NCI-H446 treated with DMSO at 0.1 percent for 48 hours (cell line): ENCODE measurements at regions not wholly inside any gene's neighbourhood (a gene's known extent, or its start where the extent isn't known, plus 50 kb on each side); places are given as distances from the start of the nearest gene placed in this dataset.

Source experiments
- DNase-seq: peaks from one replicate; lab custom pipeline; 2025; lab: John Stamatoyannopoulos, UW

GRCh38 chr7:125664625-125665024 is 735.0 kb upstream of the POT1 start:
- DNase-seq, result no peak

- DNase-seq, result no peak
Measured at GRCh38 chr7:125663961-125664360, 734.3 kb upstream of the POT1 start.

DNA sequence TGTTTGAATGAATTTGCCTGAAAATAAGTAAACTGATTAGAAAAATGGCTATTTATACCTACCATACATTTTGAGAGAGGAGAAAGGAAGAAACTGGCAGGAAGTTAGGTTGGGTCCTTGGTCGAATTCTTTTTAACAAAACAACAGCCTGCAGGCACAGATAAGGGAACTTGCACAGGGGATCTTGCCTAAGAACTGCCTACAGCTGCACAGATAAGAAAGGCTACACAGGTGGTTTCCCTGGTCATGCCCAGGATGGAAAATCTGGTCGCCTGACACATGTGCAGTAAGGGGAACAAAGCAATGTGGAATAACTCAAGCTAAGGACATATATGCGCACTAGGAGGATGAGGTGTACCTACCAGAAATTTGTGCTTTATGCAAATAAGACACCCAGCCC is 732.1 kb upstream of the POT1 start:
- no peak for DNase-seq

DNA sequence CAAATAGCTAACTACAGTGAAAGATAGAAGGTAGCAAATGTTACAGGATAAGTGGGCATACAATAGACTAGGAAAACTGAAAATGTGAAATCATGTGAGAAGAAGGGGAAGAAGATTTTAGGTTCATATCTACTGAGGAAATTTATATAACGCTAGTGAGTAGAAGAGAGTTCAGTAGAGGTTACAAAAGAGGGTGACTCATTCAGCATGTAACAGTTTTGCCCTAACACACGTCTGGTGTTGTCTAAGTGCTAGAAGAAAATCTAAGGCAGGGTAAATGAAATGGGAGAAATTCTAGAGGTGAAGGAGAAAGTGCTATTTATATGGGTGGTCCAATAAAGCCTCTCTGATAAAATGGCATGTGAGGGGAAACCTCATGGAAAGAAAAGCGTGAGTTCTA is 731.4 kb upstream of the POT1 start:
- DNase-seq, result no peak

DNA sequence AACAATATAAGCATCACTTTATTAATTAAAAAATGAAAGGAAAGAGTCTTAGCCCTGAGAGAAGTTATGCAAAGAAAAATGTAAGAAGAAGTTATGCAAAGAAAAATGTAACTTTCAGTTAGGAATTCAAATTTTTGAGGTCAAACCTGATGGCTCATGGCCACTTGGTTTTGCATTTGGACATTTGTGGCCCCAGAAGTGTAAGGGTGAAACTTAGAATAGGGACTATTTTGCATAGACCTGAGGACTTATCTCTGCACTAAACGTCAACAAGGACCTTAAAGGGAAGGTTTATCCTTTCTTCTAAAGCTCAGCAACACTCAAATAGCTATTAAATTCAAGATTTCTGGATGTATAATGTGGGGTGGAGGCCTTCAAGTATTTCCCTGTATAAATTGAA is 724.5 kb upstream of the POT1 start:
- no peak for DNase-seq

- no peak for DNase-seq
Measured at GRCh38 chr7:125651823-125652528, 722.4 kb upstream of the POT1 start.

GRCh38 chr7:125648543-125648942 is 718.9 kb upstream of the POT1 start:
- DNase-seq, result no peak

GRCh38 chr7:125645770-125646169 is 716.1 kb upstream of the POT1 start:
- no peak for DNase-seq

DNA sequence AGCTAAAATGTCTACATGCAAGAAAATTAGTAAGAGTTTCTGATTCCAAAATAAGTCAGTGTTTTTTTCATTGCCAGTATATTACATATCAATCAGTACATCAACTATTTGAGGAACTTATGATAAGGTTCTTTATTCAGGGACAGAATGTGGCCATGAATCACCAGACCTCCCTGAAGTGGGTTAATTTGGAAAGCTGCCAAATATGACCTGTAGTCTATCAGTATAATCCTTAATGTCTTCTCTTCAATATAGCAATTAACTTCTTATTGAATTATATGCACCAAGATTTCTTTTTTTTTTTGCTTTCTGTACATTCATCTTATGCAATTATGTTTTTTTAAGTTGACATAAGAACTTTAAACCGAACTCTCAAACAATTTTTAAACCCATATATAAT is 714.5 kb upstream of the POT1 start:
- no peak for DNase-seq

- no peak for DNase-seq
Measured at GRCh38 chr7:125643302-125643701, 713.7 kb upstream of the POT1 start.

- no peak for DNase-seq
Measured at GRCh38 chr7:125641884-125642283, 712.3 kb upstream of the POT1 start.

DNA sequence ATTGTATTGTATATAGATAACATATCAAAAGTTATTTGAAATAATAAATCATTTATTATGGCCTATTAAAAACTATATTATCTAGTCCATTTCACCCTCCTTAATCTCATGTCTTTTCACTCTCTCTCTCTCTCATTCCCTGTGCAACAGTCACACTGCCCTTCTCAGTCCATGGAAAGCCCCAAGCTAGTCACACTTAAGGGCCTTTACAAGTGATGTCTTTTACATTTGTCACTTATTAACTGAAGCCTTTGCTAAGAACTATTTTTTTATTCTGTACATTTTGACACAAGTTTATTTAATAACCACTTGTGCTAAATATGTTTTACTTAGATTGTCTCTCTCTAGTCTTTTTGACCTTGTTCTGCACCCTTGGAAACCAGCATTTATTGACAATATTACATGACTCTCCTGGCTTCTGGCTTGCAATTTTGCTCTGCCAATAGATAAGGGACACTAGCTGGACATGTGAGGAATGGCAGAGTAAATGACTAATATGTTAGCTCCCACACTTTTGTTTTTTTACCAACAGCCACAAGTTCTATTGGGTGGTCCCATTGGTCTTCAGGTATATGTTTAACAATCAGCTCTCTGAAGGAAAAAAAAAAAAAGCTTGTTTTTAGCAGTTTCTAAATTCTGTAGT is 706.8 kb upstream of the POT1 start:
- no peak for DNase-seq

DNA sequence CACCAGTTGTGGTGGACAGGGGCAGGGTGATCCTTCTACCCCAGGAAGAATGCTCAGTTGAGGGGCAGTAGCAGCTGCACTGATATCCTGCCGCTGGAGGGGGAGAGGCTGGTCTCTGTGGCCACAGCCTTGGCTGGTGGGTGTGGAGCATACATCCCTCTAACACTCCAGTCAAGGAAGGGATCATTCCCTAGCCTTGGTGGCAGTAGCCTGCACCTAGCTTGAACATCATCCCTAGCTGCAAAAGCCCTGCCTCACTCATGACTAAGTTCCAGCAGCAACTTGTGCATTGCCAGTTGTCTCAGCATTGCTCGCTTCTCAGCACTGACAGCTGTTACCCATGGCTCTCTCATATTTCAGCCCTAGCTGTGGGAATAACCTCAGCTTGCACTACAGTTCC is 688.9 kb upstream of the POT1 start:
- no peak for DNase-seq

DNA sequence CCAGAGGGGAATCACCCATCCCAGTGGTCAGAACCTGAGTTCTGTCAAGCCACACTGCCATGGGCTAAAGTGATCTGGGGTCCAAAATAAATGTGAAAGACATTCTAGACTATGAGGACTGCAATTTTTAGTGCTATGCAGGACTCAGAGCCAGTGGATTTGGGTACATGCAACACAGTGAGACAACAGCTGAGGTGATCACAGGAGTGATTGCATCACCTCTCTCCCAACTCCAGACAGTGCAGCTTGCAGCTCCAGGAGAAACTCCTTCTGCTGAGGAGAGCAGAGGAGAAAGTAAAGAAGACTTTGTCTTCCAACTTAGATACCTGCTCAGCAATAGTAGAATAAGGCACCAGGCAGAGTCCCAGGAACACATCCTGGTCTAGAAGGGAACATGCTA is 682.0 kb upstream of the POT1 start:
- DNase-seq, result no peak

- no peak for DNase-seq
Measured at GRCh38 chr7:125606671-125607070, 677.0 kb upstream of the POT1 start.

- DNase-seq, result no peak
Measured at GRCh38 chr7:125605241-125605640, 675.6 kb upstream of the POT1 start.

DNA sequence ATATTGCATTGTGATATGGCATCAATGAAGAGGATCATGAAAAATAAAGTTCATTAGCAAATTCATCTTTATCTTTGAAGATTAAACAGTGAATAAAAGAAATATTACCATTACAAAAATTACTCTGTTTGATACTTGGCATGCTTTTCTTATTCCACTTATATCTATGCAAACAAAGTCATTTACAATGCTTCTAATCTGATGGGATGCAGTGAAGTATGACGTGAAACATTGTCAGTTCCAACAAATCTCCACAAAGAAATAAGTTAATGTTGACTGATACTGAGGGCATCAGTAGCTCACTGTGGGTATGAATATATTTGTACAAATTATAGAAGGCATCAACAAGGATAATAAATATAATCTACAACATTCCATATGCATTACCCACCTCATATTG is 672.8 kb upstream of the POT1 start:
- DNase-seq, result no peak

DNA sequence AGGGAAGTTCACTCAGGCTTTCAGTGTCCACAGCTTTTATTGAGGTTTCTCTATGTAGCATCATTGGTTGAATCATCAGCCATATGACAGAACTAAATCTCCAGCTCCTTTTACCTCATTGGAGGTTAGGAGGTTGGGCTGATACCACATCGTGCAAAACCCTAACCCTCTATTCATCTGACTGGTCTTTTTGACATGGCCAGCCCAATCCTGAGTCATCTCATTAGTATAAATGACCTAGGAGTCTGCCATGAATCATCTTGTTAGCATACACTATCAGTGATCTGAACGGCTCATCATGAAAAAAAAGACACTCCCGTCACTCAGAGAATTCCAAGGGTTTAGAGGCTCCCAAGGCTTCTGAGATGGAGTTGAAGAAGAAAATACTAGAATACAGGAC is 669.8 kb upstream of the POT1 start:
- DNase-seq, result no peak

- no peak for DNase-seq
Measured at GRCh38 chr7:125592331-125592730, 662.7 kb upstream of the POT1 start.

DNA sequence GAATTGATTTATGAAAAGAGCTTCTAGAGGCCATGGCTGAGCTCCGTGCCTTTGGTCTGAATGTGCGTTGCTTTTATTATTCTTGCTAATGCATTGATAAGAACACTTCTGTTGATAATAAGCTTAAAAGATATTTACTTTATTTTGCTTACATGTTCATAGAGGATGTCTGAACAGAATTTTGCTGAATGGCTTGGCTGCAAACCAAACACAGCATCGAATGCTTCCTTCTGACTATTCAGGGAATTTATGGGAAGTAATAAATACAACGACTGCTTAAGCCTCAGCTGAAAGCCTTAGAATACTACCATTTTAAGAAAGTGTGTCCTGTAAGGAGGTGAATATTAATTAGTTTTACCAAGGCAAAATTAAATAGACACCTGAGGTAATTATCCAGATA is 643.5 kb upstream of the POT1 start:
- no peak for DNase-seq

DNA sequence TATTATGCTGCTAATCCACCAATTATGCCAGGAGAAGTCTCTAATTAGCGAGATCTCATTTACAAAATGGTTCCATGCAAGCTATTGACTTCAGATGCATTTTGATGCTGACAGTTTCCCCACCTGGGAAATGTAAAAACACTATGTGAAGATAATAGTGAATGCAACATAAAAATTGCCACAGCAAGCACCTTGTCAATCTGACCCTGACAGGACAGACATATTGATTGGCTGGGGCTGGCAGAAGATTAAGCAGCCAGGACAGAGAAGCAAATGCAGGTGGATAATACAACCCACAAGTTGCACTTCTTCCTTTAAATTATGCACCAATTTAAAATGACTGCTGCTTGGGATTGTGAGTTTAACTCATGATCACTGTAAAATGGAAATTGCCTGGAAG is 642.8 kb upstream of the POT1 start:
- no peak for DNase-seq

- no peak for DNase-seq
Measured at GRCh38 chr7:125568799-125569198, 639.2 kb upstream of the POT1 start.

GRCh38 chr7:125567686-125568085 is 638.1 kb upstream of the POT1 start:
- peak; percentile 93 for DNase-seq

DNA sequence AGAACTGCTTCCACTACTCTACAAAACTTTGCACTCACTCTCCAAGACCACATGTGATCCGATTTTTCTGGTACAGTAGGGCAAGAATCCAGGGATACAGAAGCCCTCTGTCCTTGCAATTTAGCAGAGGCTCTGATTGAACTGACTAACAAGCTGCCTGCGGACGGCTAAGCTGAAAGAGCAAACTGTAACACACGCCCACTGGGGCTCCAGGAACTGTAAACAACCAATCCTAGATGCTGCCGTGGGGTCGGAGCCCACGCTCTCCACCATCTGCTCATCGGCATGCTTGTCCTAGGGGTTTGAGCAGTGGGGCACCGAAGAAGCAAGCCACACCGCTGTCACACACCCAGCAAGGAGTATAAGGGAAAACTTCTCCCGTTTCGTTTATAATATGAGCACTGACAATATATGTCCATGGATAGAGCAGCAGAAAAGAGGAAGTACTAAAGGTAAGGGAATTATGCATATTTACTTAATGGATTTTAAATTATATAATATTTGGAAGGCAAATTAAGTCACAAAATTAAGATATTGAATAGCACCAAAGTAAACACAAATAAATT is 634.4 kb upstream of the POT1 start:
- DNase-seq, result peak; percentile 94
